ENCODE measurements at regions not wholly inside any gene's neighbourhood (a gene's known extent, or its start where the extent isn't known, plus 50 kb on each side); places are given as distances from the start of the nearest gene placed in this dataset.
"Not testable (repeated sequence)": the region's sequence is repeated elsewhere in the genome, so short reads cannot be mapped to it uniquely, and the experiment has no call there.

DNA sequence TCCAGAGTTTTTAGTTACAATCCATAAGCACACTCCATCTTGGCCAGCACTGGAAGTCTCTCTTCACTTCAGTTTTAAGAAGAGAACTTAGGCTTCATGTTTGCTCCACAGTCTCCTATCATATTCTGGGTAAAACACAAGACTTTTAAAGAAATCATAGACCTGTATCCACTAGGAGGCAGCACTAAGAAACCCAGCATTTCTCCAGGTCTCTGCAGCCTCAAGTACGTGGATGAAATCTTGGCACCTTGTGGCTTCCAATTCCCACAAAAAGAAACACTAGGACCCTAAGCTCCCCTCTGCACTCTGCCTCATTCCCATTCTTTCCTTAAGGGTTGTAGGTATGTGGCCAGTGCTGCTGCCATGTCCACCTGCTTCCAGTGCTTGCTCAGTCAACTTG lies 367.3 kb upstream of the CASK start:
- no peak overlapping the region for H2AFZ ChIP-seq (ENCODE audit: low read length)
- H3K4me3 ChIP-seq (ENCODE audit: low read length) = no peak overlapping the region
- H3K27ac ChIP-seq (ENCODE audit: low read length) = no peak overlapping the region
- no peaks in the 10 kb centered on the region for H3K36me3 ChIP-seq (replicated peaks; ENCODE audit: insufficient read depth, low read length)
- no peaks in the 10 kb centered on the region for H3K9me2 ChIP-seq (replicated peaks; ENCODE audit: insufficient read depth, low read length)
- H3K4me1 ChIP-seq (ENCODE audit: low read length) = no peaks in the 10 kb centered on the region
- H3K4me2 ChIP-seq (ENCODE audit: low read depth, low read length) = no peak overlapping the region
- H3K9me3 ChIP-seq (replicated peaks; ENCODE audit: insufficient read depth, low read length) = no peaks in the 10 kb centered on the region
- no peaks in the 10 kb centered on the region for H3F3A ChIP-seq (ENCODE audit: insufficient read depth, low read length)
- no peaks in the 10 kb centered on the region for H3K79me2 ChIP-seq (ENCODE audit: low read length)
- no peak for TF ChIP-seq EZH2phosphoT487 (IDR thresholded peaks at IDR 0.05; ENCODE audit: low read length)
- no peak for TF ChIP-seq EZH2 (optimal IDR thresholded peaks at IDR 0.05; ENCODE audit: low read depth, low read length)
- peak; percentile 19; the same call in 1 of the 2 replicates for TF ChIP-seq CTCF (IDR thresholded peaks at IDR 0.05; ENCODE audit: low read length)
- no peak overlapping the region for H3K9ac ChIP-seq (ENCODE audit: low read length)
- no peaks in the 10 kb centered on the region for H3K27me3 ChIP-seq (replicated peaks; ENCODE audit: insufficient read depth, low read length)
- no peak for DNase-seq
- no peaks in the 10 kb centered on the region for H4K20me1 ChIP-seq (ENCODE audit: insufficient read depth, low read length)

DNA sequence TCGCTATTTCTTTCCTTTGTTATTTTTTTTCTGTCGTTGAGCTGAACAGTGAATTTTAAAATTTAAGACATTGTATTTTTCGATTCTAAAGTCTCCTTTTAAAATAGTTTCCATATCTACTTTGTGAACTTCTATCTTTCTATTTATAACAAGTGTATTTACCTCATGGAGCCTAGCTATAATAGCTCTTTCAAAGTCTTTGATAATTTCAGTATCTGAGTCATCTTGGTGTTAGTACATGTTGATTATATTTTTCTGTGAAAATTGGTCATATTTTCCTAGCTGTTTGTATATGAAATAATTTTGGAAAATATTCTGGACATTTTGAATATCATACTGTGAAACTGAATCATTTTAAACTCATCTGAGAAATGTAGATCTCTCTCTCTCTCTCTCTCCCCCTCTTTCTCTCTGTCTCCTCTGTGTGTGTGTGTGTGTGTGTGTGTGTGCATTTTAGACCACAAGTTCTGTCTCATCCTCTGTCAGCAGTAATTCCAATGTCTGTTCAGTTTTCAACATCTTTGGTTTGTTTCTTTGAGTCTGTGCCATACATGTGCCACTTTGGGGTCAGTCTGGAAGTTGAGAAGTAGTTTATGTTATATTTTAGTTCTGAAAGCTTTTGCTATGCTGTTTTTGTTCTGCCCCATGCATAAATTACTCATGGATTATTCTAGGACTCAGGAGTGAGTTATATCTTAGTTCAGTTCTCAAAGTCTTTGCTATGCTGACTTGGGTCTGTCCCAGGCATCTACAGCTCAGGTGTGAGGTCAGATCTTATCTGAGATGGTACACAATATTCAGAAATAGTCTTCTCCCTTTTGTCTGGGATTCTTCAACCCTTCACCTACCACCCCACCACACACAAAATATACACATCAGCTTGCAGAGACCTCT lies 366.4 kb upstream of the CASK start:
- Histone ChIP-seq H3K79me2 (ENCODE audit: low read length) (no peaks in the 10 kb centered on the region), H3K36me3 (replicated peaks; ENCODE audit: insufficient read depth, low read length) (no peaks in the 10 kb centered on the region), H3K4me1 (ENCODE audit: low read length) (no peaks in the 10 kb centered on the region), H3K9me2 (replicated peaks; ENCODE audit: insufficient read depth, low read length) (no peaks in the 10 kb centered on the region), H3K27me3 (replicated peaks; ENCODE audit: insufficient read depth, low read length) (no peaks in the 10 kb centered on the region), H3K9ac (ENCODE audit: low read length) (no peak overlapping the region), H4K20me1 (ENCODE audit: insufficient read depth, low read length) (no peaks in the 10 kb centered on the region), H3K4me3 (ENCODE audit: low read length) (no peak overlapping the region), H3F3A (ENCODE audit: insufficient read depth, low read length) (no peaks in the 10 kb centered on the region), H2AFZ (ENCODE audit: low read length) (no peak overlapping the region), H3K27ac (ENCODE audit: low read length) (no peak overlapping the region), H3K4me2 (ENCODE audit: low read depth, low read length) (no peak overlapping the region), H3K9me3 (replicated peaks; ENCODE audit: insufficient read depth, low read length) (no peaks in the 10 kb centered on the region)
- TF ChIP-seq EZH2phosphoT487 (IDR thresholded peaks at IDR 0.05; ENCODE audit: low read length) = no peak
- no peak for TF ChIP-seq EZH2 (optimal IDR thresholded peaks at IDR 0.05; ENCODE audit: low read depth, low read length)
- TF ChIP-seq CTCF (IDR thresholded peaks at IDR 0.05; ENCODE audit: low read length) = no peak
- DNase-seq = no peak

DNA sequence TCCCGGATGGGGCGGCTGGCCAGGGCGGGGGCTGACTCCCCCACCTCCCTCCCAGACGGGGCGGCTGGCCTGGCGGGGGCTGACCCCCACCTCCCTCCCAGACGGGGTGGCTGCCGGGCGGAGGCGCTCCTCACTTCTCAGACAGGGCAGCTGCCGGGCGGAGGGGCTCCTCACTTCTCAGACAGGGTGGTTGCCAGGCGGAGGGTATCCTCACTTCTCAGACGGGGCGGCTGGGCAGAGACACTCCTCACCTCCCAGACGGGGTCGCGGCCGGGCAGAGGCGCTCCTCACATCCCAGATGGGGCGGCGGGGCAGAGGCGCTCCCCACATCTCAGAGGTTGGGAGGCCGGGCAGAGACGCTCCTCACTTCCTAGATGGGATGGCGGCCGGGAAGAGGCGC lies 362.3 kb upstream of the CASK start:
- H3K79me2 ChIP-seq (ENCODE audit: low read length); DNase-seq; H3K9me2 ChIP-seq (replicated peaks; ENCODE audit: insufficient read depth, low read length); H3K4me2 ChIP-seq (ENCODE audit: low read depth, low read length); H4K20me1 ChIP-seq (ENCODE audit: insufficient read depth, low read length); H3F3A ChIP-seq (ENCODE audit: insufficient read depth, low read length); H3K36me3 ChIP-seq (replicated peaks; ENCODE audit: insufficient read depth, low read length); H3K4me3 ChIP-seq (ENCODE audit: low read length); H3K9ac ChIP-seq (ENCODE audit: low read length); H3K4me1 ChIP-seq (ENCODE audit: low read length); H3K27ac ChIP-seq (ENCODE audit: low read length); H3K9me3 ChIP-seq (replicated peaks; ENCODE audit: insufficient read depth, low read length); H3K27me3 ChIP-seq (replicated peaks; ENCODE audit: insufficient read depth, low read length); H2AFZ ChIP-seq (ENCODE audit: low read length): not testable (repeated sequence)

All from MM.1S (cell line).